ENCODE measurements at regions not wholly inside any gene's neighbourhood (a gene's known extent, or its start where the extent isn't known, plus 50 kb on each side); places are given as distances from the start of the nearest gene placed in this dataset.

- Histone ChIP-seq H3K27me3 (ENCODE audit: control insufficient read depth in 3 of 3, insufficient read depth in 3 of 3, low read length in 3 of 3) (no peaks in the 10 kb centered on the region), H3K27ac (ENCODE audit: low read depth in 1 of 3, low read length in 2 of 3) (no peak overlapping the region), H3K36me3 (ENCODE audit: control insufficient read depth in 3 of 3, insufficient read depth in 2 of 3, low read depth in 1 of 3, low read length in 3 of 3) (no peaks in the 10 kb centered on the region), H3K9me3 (ENCODE audit: control insufficient read depth in 2 of 2, insufficient read depth in 1 of 2, low read depth in 1 of 2, low read length in 1 of 2) (peaks cover 0 to 4% of the 10 kb centered on the region in 2 donors), H3K4me1 (ENCODE audit: control insufficient read depth in 3 of 3, insufficient read depth in 2 of 3, low read depth in 1 of 3, low read length in 2 of 3) (no peaks in the 10 kb centered on the region), H3K4me3 (ENCODE audit: low read depth in 1 of 3, low read length in 3 of 3) (no peak overlapping the region)
- 71 to 91% (median 72%) methylated on average over 2 of the region's 2 CpGs for WGBS, 3 donors
- FAIRE-seq (no peak), DNase-seq (no peak)
These were observed 672.0 kb upstream of the SYT4 start for GRCh38 chr18:43949291-43949690.

GRCh38 chr18:43950062-43950461 is 672.8 kb upstream of the SYT4 start:
- Histone ChIP-seq H3K36me3 (ENCODE audit: control insufficient read depth in 3 of 3, insufficient read depth in 2 of 3, low read depth in 1 of 3, low read length in 3 of 3) (no peaks in the 10 kb centered on the region), H3K27ac (ENCODE audit: low read depth in 1 of 3, low read length in 2 of 3) (no peak overlapping the region), H3K4me1 (ENCODE audit: control insufficient read depth in 3 of 3, insufficient read depth in 2 of 3, low read depth in 1 of 3, low read length in 2 of 3) (no peaks in the 10 kb centered on the region), H3K9me3 (ENCODE audit: control insufficient read depth in 2 of 2, insufficient read depth in 1 of 2, low read depth in 1 of 2, low read length in 1 of 2) (peaks cover 0 to 4% of the 10 kb centered on the region in 2 donors), H3K27me3 (ENCODE audit: control insufficient read depth in 3 of 3, insufficient read depth in 3 of 3, low read length in 3 of 3) (no peaks in the 10 kb centered on the region), H3K4me3 (ENCODE audit: low read depth in 1 of 3, low read length in 3 of 3) (no peak overlapping the region)
- DNase-seq (no peak), FAIRE-seq (no peak)
- WGBS, 3 donors: 72 to 89% (median 86%) methylated on average over 3 of the region's 3 CpGs

GRCh38 chr18:43952398-43952797 is 675.1 kb upstream of the SYT4 start:
- DNase-seq (no peak), FAIRE-seq (no peak)
- H3K27ac ChIP-seq (ENCODE audit: low read depth in 1 of 3, low read length in 2 of 3): no peak overlapping the region
- WGBS, 3 donors: 83 to 89% (median 85%) methylated on average over 3 of the region's 3 CpGs
- H3K4me3 ChIP-seq (ENCODE audit: low read depth in 1 of 3, low read length in 3 of 3): no peak overlapping the region
- no peaks in the 10 kb centered on the region for H3K27me3 ChIP-seq (ENCODE audit: control insufficient read depth in 3 of 3, insufficient read depth in 3 of 3, low read length in 3 of 3)
- H3K36me3 ChIP-seq (ENCODE audit: control insufficient read depth in 3 of 3, insufficient read depth in 2 of 3, low read depth in 1 of 3, low read length in 3 of 3): no peaks in the 10 kb centered on the region
- no peaks in the 10 kb centered on the region for H3K4me1 ChIP-seq (ENCODE audit: control insufficient read depth in 3 of 3, insufficient read depth in 2 of 3, low read depth in 1 of 3, low read length in 2 of 3)
- peaks cover 0 to 4% of the 10 kb centered on the region in 2 donors for H3K9me3 ChIP-seq (ENCODE audit: control insufficient read depth in 2 of 2, insufficient read depth in 1 of 2, low read depth in 1 of 2, low read length in 1 of 2)

GRCh38 chr18:43961722-43962121 is 684.4 kb upstream of the SYT4 start:
- FAIRE-seq (no peak), DNase-seq (peak in 1 of 2 donors; percentile 0)
- H3K27ac ChIP-seq (ENCODE audit: low read depth in 1 of 3, low read length in 2 of 3): no peak overlapping the region
- WGBS, 3 donors: 4 to 33% (median 17%) methylated on average over 3 of the region's 3 CpGs
- H3K4me3 ChIP-seq (ENCODE audit: low read depth in 1 of 3, low read length in 3 of 3): no peak overlapping the region
- no peaks in the 10 kb centered on the region for H3K4me1 ChIP-seq (ENCODE audit: control insufficient read depth in 3 of 3, insufficient read depth in 2 of 3, low read depth in 1 of 3, low read length in 2 of 3)
- H3K27me3 ChIP-seq (ENCODE audit: control insufficient read depth in 3 of 3, insufficient read depth in 3 of 3, low read length in 3 of 3): no peaks in the 10 kb centered on the region
- no peaks in the 10 kb centered on the region for H3K36me3 ChIP-seq (ENCODE audit: control insufficient read depth in 3 of 3, insufficient read depth in 2 of 3, low read depth in 1 of 3, low read length in 3 of 3)
- no peaks in the 10 kb centered on the region for H3K9me3 ChIP-seq (ENCODE audit: control insufficient read depth in 2 of 2, insufficient read depth in 1 of 2, low read depth in 1 of 2, low read length in 1 of 2)

- WGBS, 3 donors: 91 to 96% (median 95%) methylated on average over 1 of the region's 1 CpG
- DNase-seq: no peak
- no peak overlapping the region for H3K4me3 ChIP-seq (ENCODE audit: low read depth in 1 of 3, low read length in 3 of 3)
- FAIRE-seq: no peak
- H3K27me3 ChIP-seq (ENCODE audit: control insufficient read depth in 3 of 3, insufficient read depth in 3 of 3, low read length in 3 of 3): no peaks in the 10 kb centered on the region
- H3K36me3 ChIP-seq (ENCODE audit: control insufficient read depth in 3 of 3, insufficient read depth in 2 of 3, low read depth in 1 of 3, low read length in 3 of 3): no peaks in the 10 kb centered on the region
- H3K9me3 ChIP-seq (ENCODE audit: control insufficient read depth in 2 of 2, insufficient read depth in 1 of 2, low read depth in 1 of 2, low read length in 1 of 2): no peaks in the 10 kb centered on the region
- H3K27ac ChIP-seq (ENCODE audit: low read depth in 1 of 3, low read length in 2 of 3): no peak overlapping the region
- H3K4me1 ChIP-seq (ENCODE audit: control insufficient read depth in 3 of 3, insufficient read depth in 2 of 3, low read depth in 1 of 3, low read length in 2 of 3): no peaks in the 10 kb centered on the region
These were observed 687.4 kb upstream of the SYT4 start for GRCh38 chr18:43964666-43965065.

- Histone ChIP-seq H3K27me3 (ENCODE audit: control insufficient read depth in 3 of 3, insufficient read depth in 3 of 3, low read length in 3 of 3) (no peaks in the 10 kb centered on the region), H3K4me3 (ENCODE audit: low read depth in 1 of 3, low read length in 3 of 3) (no peak overlapping the region), H3K36me3 (ENCODE audit: control insufficient read depth in 3 of 3, insufficient read depth in 2 of 3, low read depth in 1 of 3, low read length in 3 of 3) (no peaks in the 10 kb centered on the region), H3K27ac (ENCODE audit: low read depth in 1 of 3, low read length in 2 of 3) (no peak overlapping the region), H3K4me1 (ENCODE audit: control insufficient read depth in 3 of 3, insufficient read depth in 2 of 3, low read depth in 1 of 3, low read length in 2 of 3) (no peaks in the 10 kb centered on the region), H3K9me3 (ENCODE audit: control insufficient read depth in 2 of 2, insufficient read depth in 1 of 2, low read depth in 1 of 2, low read length in 1 of 2) (no peaks in the 10 kb centered on the region)
- DNase-seq (no peak), FAIRE-seq (no peak)
- 44 to 66% (median 48%) methylated on average over 4 of the region's 4 CpGs for WGBS, 3 donors
These were observed 688.4 kb upstream of the SYT4 start for GRCh38 chr18:43965691-43966090.

GRCh38 chr18:43970656-43971055 is 693.4 kb upstream of the SYT4 start:
- no peak for DNase-seq
- H3K4me1 ChIP-seq (ENCODE audit: control insufficient read depth in 3 of 3, insufficient read depth in 2 of 3, low read depth in 1 of 3, low read length in 2 of 3): no peaks in the 10 kb centered on the region
- no peak for FAIRE-seq
- H3K9me3 ChIP-seq (ENCODE audit: control insufficient read depth in 2 of 2, insufficient read depth in 1 of 2, low read depth in 1 of 2, low read length in 1 of 2): no peaks in the 10 kb centered on the region
- H3K27ac ChIP-seq (ENCODE audit: low read depth in 1 of 3, low read length in 2 of 3): no peak overlapping the region
- 92 to 94% (median 93%) methylated on average over 4 of the region's 4 CpGs for WGBS, 3 donors
- H3K27me3 ChIP-seq (ENCODE audit: control insufficient read depth in 3 of 3, insufficient read depth in 3 of 3, low read length in 3 of 3): no peaks in the 10 kb centered on the region
- no peak overlapping the region for H3K4me3 ChIP-seq (ENCODE audit: low read depth in 1 of 3, low read length in 3 of 3)
- H3K36me3 ChIP-seq (ENCODE audit: control insufficient read depth in 3 of 3, insufficient read depth in 2 of 3, low read depth in 1 of 3, low read length in 3 of 3): no peaks in the 10 kb centered on the region

GRCh38 chr18:43978174-43978573 is 700.9 kb upstream of the SYT4 start:
- FAIRE-seq: no peak
- Histone ChIP-seq H3K27me3 (ENCODE audit: control insufficient read depth in 3 of 3, insufficient read depth in 3 of 3, low read length in 3 of 3) (no peaks in the 10 kb centered on the region), H3K9me3 (ENCODE audit: control insufficient read depth in 2 of 2, insufficient read depth in 1 of 2, low read depth in 1 of 2, low read length in 1 of 2) (no peaks in the 10 kb centered on the region), H3K4me1 (ENCODE audit: control insufficient read depth in 3 of 3, insufficient read depth in 2 of 3, low read depth in 1 of 3, low read length in 2 of 3) (no peaks in the 10 kb centered on the region), H3K27ac (ENCODE audit: low read depth in 1 of 3, low read length in 2 of 3) (no peak overlapping the region), H3K4me3 (ENCODE audit: low read depth in 1 of 3, low read length in 3 of 3) (no peak overlapping the region), H3K36me3 (ENCODE audit: control insufficient read depth in 3 of 3, insufficient read depth in 2 of 3, low read depth in 1 of 3, low read length in 3 of 3) (no peaks in the 10 kb centered on the region)
- DNase-seq: peak in 1 of 2 donors; percentile 22
- WGBS, 3 donors: 28 to 69% (median 36%) methylated on average over 4 of the region's 4 CpGs

- FAIRE-seq (no peak), DNase-seq (no peak)
- 74 to 85% (median 83%) methylated on average over 4 of the region's 4 CpGs for WGBS, 3 donors
- Histone ChIP-seq H3K36me3 (ENCODE audit: control insufficient read depth in 3 of 3, insufficient read depth in 2 of 3, low read depth in 1 of 3, low read length in 3 of 3) (no peaks in the 10 kb centered on the region), H3K9me3 (ENCODE audit: control insufficient read depth in 2 of 2, insufficient read depth in 1 of 2, low read depth in 1 of 2, low read length in 1 of 2) (no peaks in the 10 kb centered on the region), H3K4me3 (ENCODE audit: low read depth in 1 of 3, low read length in 3 of 3) (no peak overlapping the region), H3K4me1 (ENCODE audit: control insufficient read depth in 3 of 3, insufficient read depth in 2 of 3, low read depth in 1 of 3, low read length in 2 of 3) (no peaks in the 10 kb centered on the region), H3K27me3 (ENCODE audit: control insufficient read depth in 3 of 3, insufficient read depth in 3 of 3, low read length in 3 of 3) (no peaks in the 10 kb centered on the region), H3K27ac (ENCODE audit: low read depth in 1 of 3, low read length in 2 of 3) (no peak overlapping the region)
These were observed 698.1 kb upstream of the SETBP1 start for GRCh38 chr18:43982582-43982981.
